ENCODE measurements at regions not wholly inside any gene's neighbourhood (a gene's known extent, or its start where the extent isn't known, plus 50 kb on each side); places are given as distances from the start of the nearest gene placed in this dataset.
A peak's percentile ranks its signal among the peaks of the same experiment; 100 is the strongest.

DNA sequence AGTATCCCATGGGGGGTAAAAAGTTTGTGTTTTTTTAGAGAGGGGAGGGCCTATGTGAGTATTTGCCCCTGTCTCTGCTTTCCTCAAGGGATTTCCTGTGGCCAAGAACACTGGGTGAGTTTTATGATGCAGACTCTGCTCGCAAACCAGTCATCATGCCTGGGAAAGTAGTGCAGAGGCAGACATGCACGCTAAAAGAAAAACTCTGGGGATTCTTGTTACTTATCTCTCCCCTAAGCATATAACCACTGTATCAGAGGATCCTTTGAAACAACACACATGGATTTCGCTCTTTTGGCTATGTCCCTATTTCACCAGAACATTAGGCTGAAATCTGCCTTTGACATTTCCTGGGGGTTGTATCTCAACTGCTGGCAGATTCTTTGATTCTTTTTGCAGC is 1845.8 kb upstream of the SEL1L start:
- no peak for DNase-seq (ENCODE audit: low spot score)
- H3K4me2 ChIP-seq: peak overlapping the region; percentile 31
- H2AFZ ChIP-seq: no peak overlapping the region
- H3K27me3 ChIP-seq: no peaks in the 10 kb centered on the region
- no peaks in the 10 kb centered on the region for H3K9me2 ChIP-seq (replicated peaks; ENCODE audit: insufficient read depth)
- TF ChIP-seq EZH2phosphoT487 (IDR thresholded peaks at IDR 0.05; ENCODE audit: low read depth, severe bottlenecking, unreplicated experiment) (no peak), CTCF (IDR thresholded peaks at IDR 0.05; ENCODE audit: poor library complexity) (no peak), EZH2 (IDR thresholded peaks at IDR 0.05; ENCODE audit: borderline replicate concordance) (no peak)
- 48% methylated on average over 3 of the region's 3 CpGs for WGBS (ENCODE audit: low lambda C conversion rate, missing lambda C conversion rate)
- no peaks in the 10 kb centered on the region for H3K79me2 ChIP-seq
- no peaks in the 10 kb centered on the region for H3K36me3 ChIP-seq (replicated peaks; ENCODE audit: insufficient read depth, low read depth)
- H3K9me3 ChIP-seq (ENCODE audit: low read depth): no peaks in the 10 kb centered on the region
- H3K27ac ChIP-seq: no peak overlapping the region
- H3K4me1 ChIP-seq (ENCODE audit: insufficient read depth): no peaks in the 10 kb centered on the region
- H3K4me3 ChIP-seq: no peak overlapping the region
- H4K20me1 ChIP-seq (ENCODE audit: insufficient read depth, poor library complexity, severe bottlenecking): no peaks in the 10 kb centered on the region

DNA sequence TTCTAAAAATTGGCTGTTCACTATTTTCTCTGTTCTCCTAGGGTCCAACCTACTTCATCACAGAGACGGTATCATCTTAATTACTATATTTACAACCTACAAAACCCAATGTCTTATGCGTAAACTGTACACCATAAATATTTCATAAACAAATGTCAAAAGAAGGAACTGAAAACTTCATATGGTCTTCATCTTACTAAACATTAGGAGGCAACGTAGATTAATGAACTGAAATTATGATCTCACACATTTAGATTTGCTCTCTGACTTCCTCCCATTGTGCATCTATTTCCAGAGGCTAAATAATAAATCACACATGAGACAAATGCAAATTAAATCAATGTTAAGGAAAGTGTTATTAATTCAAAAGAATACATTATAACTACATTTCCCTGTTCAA is 1850.6 kb upstream of the SEL1L start:
- Histone ChIP-seq H3K27me3 (no peaks in the 10 kb centered on the region), H3K9me3 (ENCODE audit: low read depth) (no peaks in the 10 kb centered on the region), H3K79me2 (no peaks in the 10 kb centered on the region), H4K20me1 (ENCODE audit: insufficient read depth, poor library complexity, severe bottlenecking) (no peaks in the 10 kb centered on the region), H3K4me2 (no peak overlapping the region), H3K36me3 (replicated peaks; ENCODE audit: insufficient read depth, low read depth) (no peaks in the 10 kb centered on the region), H2AFZ (no peak overlapping the region), H3K4me3 (no peak overlapping the region), H3K9me2 (replicated peaks; ENCODE audit: insufficient read depth) (no peaks in the 10 kb centered on the region), H3K27ac (no peak overlapping the region), H3K4me1 (ENCODE audit: insufficient read depth) (no peaks in the 10 kb centered on the region)
- 85% methylated on average over 3 of the region's 3 CpGs for WGBS (ENCODE audit: low lambda C conversion rate, missing lambda C conversion rate)
- DNase-seq (ENCODE audit: low spot score): no peak
- TF ChIP-seq EZH2phosphoT487 (IDR thresholded peaks at IDR 0.05; ENCODE audit: low read depth, severe bottlenecking, unreplicated experiment) (no peak), CTCF (IDR thresholded peaks at IDR 0.05; ENCODE audit: poor library complexity) (no peak), EZH2 (IDR thresholded peaks at IDR 0.05; ENCODE audit: borderline replicate concordance) (no peak)

GRCh38 chr14:83395321-83395720 is 1861.7 kb upstream of the SEL1L start:
- H2AFZ ChIP-seq: no peak overlapping the region
- no peaks in the 10 kb centered on the region for H3K36me3 ChIP-seq (replicated peaks; ENCODE audit: insufficient read depth, low read depth)
- TF ChIP-seq EZH2phosphoT487 (IDR thresholded peaks at IDR 0.05; ENCODE audit: low read depth, severe bottlenecking, unreplicated experiment) (no peak), EZH2 (IDR thresholded peaks at IDR 0.05; ENCODE audit: borderline replicate concordance) (no peak), CTCF (IDR thresholded peaks at IDR 0.05; ENCODE audit: poor library complexity) (no peak)
- H3K4me3 ChIP-seq: no peak overlapping the region
- WGBS (ENCODE audit: low lambda C conversion rate, missing lambda C conversion rate): 85% methylated on average over 2 of the region's 2 CpGs
- H3K9me2 ChIP-seq (replicated peaks; ENCODE audit: insufficient read depth): no peaks in the 10 kb centered on the region
- no peak for DNase-seq (ENCODE audit: low spot score)
- H3K4me1 ChIP-seq (ENCODE audit: insufficient read depth): no peaks in the 10 kb centered on the region
- H3K27me3 ChIP-seq: no peaks in the 10 kb centered on the region
- H3K9me3 ChIP-seq (ENCODE audit: low read depth): no peaks in the 10 kb centered on the region
- no peaks in the 10 kb centered on the region for H3K79me2 ChIP-seq
- H3K27ac ChIP-seq: no peak overlapping the region
- no peaks in the 10 kb centered on the region for H4K20me1 ChIP-seq (ENCODE audit: insufficient read depth, poor library complexity, severe bottlenecking)
- H3K4me2 ChIP-seq: no peak overlapping the region

DNA sequence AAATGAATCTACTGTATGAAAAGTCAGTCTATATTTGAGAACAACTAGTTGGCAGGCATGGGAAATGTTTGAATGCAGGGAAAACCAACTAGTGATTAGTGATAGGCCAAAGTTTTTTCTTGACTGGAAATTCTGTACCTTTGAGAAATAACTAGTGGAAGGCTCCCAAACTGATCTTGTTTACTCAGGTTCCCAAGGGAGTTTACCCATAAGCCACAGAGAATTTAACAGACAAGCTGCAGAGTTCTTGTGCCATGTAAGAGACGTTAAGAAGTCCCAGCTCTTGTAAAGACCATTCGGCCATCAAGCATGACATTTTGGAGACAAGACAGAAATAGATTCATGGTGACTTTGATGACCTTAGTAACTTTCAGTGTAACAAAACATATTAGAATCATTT is 1882.8 kb upstream of the SEL1L start:
- H3K27me3 ChIP-seq: no peaks in the 10 kb centered on the region
- H2AFZ ChIP-seq: no peak overlapping the region
- H3K4me1 ChIP-seq (ENCODE audit: insufficient read depth): no peaks in the 10 kb centered on the region
- H3K79me2 ChIP-seq: no peaks in the 10 kb centered on the region
- H3K4me2 ChIP-seq: no peak overlapping the region
- no peak for DNase-seq (ENCODE audit: low spot score)
- no peak overlapping the region for H3K4me3 ChIP-seq
- no peaks in the 10 kb centered on the region for H3K9me3 ChIP-seq (ENCODE audit: low read depth)
- TF ChIP-seq EZH2 (IDR thresholded peaks at IDR 0.05; ENCODE audit: borderline replicate concordance): no peak
- no peak for TF ChIP-seq EZH2phosphoT487 (IDR thresholded peaks at IDR 0.05; ENCODE audit: low read depth, severe bottlenecking, unreplicated experiment)
- TF ChIP-seq CTCF (IDR thresholded peaks at IDR 0.05; ENCODE audit: poor library complexity): no peak
- no peaks in the 10 kb centered on the region for H4K20me1 ChIP-seq (ENCODE audit: insufficient read depth, poor library complexity, severe bottlenecking)
- no peaks in the 10 kb centered on the region for H3K36me3 ChIP-seq (replicated peaks; ENCODE audit: insufficient read depth, low read depth)
- WGBS (ENCODE audit: low lambda C conversion rate, missing lambda C conversion rate): 89% methylated on average over 2 of the region's 2 CpGs
- H3K9me2 ChIP-seq (replicated peaks; ENCODE audit: insufficient read depth): no peaks in the 10 kb centered on the region
- no peak overlapping the region for H3K27ac ChIP-seq
